ENCODE measurements at regions not wholly inside any gene's neighbourhood (a gene's known extent, or its start where the extent isn't known, plus 50 kb on each side); places are given as distances from the start of the nearest gene placed in this dataset.

DNA sequence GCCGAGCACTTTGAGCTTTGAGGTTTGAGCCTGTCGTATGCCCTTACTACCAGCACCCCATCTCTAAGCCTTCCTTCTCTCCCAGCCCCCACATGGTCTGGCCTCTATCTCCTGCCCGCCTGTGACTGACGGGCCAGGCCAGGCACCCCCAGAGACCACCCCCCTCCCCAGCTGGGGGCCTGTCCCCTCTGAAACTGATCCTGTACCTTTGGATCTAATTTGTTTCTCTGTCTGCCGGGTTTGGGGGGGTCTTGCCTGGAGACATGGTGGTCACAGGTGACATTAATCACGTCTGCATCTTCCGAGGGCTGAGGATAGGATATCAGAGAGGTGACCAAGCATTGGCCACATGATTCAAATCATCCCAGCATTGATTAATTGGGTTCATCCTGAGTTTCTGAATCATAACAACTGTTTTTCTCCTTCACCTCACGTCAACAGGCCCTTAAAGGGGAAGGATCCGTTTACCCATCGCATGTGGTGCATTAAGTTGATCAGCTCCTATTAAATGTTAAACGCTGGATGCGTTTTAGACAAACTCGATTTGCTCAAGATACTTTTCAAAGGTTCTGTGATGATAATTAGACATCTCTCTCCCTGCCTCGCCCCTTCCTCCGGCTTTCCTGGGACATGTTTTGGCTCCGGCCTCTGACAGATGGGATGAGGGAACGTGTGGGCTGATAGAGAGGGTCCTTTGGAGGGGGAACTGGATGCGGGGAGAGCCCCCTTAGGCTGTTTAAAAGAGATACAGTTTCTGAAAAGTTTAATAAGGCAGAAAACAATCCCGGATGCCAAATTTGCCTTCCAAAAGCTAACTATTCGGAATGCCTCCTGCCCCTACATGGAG lies 63.3 kb upstream of the TBX3 start:
- ATAC-seq (no peak), DNase-seq (no peak)
- H3K4me1 Mint-ChIP-seq: no peaks in the 10 kb centered on the region
- H3K36me3 Mint-ChIP-seq: no peaks in the 10 kb centered on the region
- no peaks in the 10 kb centered on the region for H3K9me3 Mint-ChIP-seq (ENCODE audit: low read depth)
- no peaks in the 10 kb centered on the region for H3K27me3 Mint-ChIP-seq
- H3K27ac Mint-ChIP-seq: no peak overlapping the region
- no peak overlapping the region for H3K4me3 Mint-ChIP-seq
- CTCF ChIA-PET: no interaction called here

DNA sequence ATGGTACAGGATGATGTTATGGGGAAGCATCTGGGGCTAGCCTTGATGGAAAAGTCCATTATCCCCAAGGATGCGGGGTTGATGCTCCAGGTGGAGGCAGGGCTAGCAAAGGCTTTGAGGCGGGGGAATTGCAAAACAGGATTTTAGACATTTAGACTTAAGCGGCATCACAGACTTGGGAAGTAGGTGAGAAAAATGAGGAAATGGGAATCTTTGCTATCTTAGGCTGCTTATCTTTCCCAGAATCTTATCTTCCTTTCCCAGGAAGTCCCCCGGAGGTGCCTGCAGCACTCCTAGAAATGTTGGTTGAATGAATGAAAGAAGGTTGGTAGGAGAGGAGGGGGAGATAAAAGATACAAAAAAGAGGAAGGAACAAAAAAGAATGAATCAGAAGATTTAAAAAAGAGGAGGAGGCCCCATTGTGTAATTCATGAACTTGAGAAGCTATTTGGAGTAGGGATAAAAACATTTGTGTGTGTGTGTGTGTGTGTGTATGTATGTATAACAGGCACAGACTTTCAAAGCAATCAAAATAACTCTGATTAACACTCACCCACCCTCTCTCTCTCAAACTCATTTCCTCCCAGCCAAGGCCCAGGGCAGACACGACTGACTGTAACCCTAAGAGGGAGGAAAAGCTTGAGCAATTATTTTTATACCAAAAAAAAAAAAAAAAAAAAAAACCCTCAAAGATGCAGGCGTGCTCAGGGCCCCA lies 62.5 kb upstream of the TBX3 start:
- DNase-seq (no peak), ATAC-seq (no peak)
- H3K27me3 Mint-ChIP-seq: no peaks in the 10 kb centered on the region
- no peaks in the 10 kb centered on the region for H3K36me3 Mint-ChIP-seq
- H3K4me1 Mint-ChIP-seq: no peaks in the 10 kb centered on the region
- H3K4me3 Mint-ChIP-seq: no peak overlapping the region
- no peaks in the 10 kb centered on the region for H3K9me3 Mint-ChIP-seq (ENCODE audit: low read depth)
- CTCF ChIA-PET: no interaction called here
- H3K27ac Mint-ChIP-seq: no peak overlapping the region

GRCh38 chr12:114744691-114745090 lies 60.7 kb upstream of the TBX3 start:
- H3K4me3 Mint-ChIP-seq: no peak overlapping the region
- no peak overlapping the region for H3K27ac Mint-ChIP-seq
- no peaks in the 10 kb centered on the region for H3K4me1 Mint-ChIP-seq
- CTCF ChIA-PET: no interaction called here
- H3K27me3 Mint-ChIP-seq: no peaks in the 10 kb centered on the region
- H3K36me3 Mint-ChIP-seq: no peaks in the 10 kb centered on the region
- no peak for DNase-seq
- no peak for ATAC-seq
- H3K9me3 Mint-ChIP-seq (ENCODE audit: low read depth): no peaks in the 10 kb centered on the region

DNA sequence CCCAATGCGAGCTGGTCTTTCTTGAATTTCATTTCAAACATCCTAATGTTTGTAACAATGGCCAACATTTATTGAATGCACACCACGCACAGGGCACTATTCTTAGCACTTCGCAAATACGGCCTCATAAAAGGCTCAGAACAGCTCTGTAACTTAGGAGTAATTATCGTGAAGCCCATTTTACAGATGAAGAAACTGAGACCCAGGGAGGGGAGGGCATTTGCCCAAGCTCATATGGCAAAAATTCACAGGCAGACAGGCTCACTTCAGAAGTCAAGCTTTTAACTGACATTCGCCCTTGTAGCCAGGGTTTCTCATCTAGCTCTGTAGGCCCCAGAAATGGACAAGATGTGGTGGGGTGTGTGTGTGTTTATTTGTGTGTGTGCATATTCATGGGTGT lies 60.3 kb upstream of the TBX3 start:
- ATAC-seq (no peak), DNase-seq (no peak)
- Mint-ChIP-seq H3K9me3 (ENCODE audit: low read depth) (no peaks in the 10 kb centered on the region), H3K4me3 (no peak overlapping the region), H3K27ac (no peak overlapping the region), H3K36me3 (no peaks in the 10 kb centered on the region), H3K27me3 (no peaks in the 10 kb centered on the region), H3K4me1 (no peaks in the 10 kb centered on the region)
- CTCF ChIA-PET: no interaction called here

- ATAC-seq (no peak), DNase-seq (no peak)
- Mint-ChIP-seq H3K36me3 (no peaks in the 10 kb centered on the region), H3K4me1 (no peaks in the 10 kb centered on the region), H3K4me3 (no peak overlapping the region), H3K27ac (no peak overlapping the region), H3K27me3 (no peaks in the 10 kb centered on the region), H3K9me3 (ENCODE audit: low read depth) (no peaks in the 10 kb centered on the region)
- CTCF ChIA-PET: no interaction called here
Observed at GRCh38 chr12:114743799-114744198, 59.8 kb upstream of the TBX3 start.

DNA sequence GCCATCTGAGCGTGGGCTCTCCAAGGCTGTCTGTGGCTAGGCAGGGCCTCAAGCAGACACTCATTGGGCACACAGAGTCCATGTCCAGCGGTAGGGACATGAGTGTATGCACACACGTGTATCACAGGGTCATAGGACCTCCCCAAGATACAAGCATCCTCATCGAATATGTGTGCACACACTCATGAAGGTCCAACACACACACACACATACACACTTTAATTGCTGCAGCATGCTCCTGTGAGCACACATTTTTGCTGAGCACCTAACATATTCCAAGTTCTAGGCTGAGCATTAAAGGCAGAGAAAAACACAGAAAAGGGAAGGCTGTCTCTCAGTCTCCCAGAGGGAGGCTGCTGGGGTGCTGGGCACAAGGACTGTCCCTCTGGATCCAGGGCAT lies 59.3 kb upstream of the TBX3 start:
- Mint-ChIP-seq H3K27me3 (no peaks in the 10 kb centered on the region), H3K36me3 (no peaks in the 10 kb centered on the region), H3K4me1 (no peaks in the 10 kb centered on the region), H3K4me3 (no peak overlapping the region), H3K27ac (no peak overlapping the region), H3K9me3 (ENCODE audit: low read depth) (no peaks in the 10 kb centered on the region)
- CTCF ChIA-PET: no interaction called here
- ATAC-seq (no peak), DNase-seq (no peak)

- Mint-ChIP-seq H3K27me3 (no peaks in the 10 kb centered on the region), H3K36me3 (no peaks in the 10 kb centered on the region), H3K27ac (no peak overlapping the region), H3K4me3 (no peak overlapping the region), H3K4me1 (no peaks in the 10 kb centered on the region), H3K9me3 (ENCODE audit: low read depth) (no peaks in the 10 kb centered on the region)
- CTCF ChIA-PET: no interaction called here
- ATAC-seq (no peak), DNase-seq (no peak)
Observed at GRCh38 chr12:114742363-114742762, 58.4 kb upstream of the TBX3 start.

- no peak overlapping the region for H3K27ac Mint-ChIP-seq
- H3K4me3 Mint-ChIP-seq: no peak overlapping the region
- CTCF ChIA-PET: no interaction called here
- no peaks in the 10 kb centered on the region for H3K4me1 Mint-ChIP-seq
- H3K27me3 Mint-ChIP-seq: no peaks in the 10 kb centered on the region
- no peaks in the 10 kb centered on the region for H3K36me3 Mint-ChIP-seq
- no peak for DNase-seq
- no peaks in the 10 kb centered on the region for H3K9me3 Mint-ChIP-seq (ENCODE audit: low read depth)
- ATAC-seq: no peak
Observed at GRCh38 chr12:114741940-114742339, 58.0 kb upstream of the TBX3 start.

DNA sequence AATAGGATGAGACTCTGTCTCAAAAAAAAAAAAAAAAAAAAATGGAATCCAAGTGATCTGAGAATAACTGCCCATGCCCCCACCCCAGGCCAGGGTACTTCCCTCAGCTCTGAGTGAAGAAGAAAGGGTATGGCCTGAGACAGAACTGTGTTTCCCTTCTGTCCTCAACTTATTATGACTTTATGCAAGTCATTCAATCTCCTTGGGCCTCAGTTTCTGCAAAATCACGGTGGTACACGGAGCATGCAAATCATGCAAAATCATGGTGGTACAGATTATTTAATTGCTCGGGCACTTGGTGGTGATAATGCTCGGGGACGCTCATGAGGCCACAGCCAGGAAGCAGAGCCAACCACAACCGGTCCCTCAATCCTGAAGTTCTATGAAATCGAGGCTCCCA lies 56.5 kb upstream of the TBX3 start:
- Mint-ChIP-seq H3K4me1 (no peaks in the 10 kb centered on the region), H3K9me3 (ENCODE audit: low read depth) (no peaks in the 10 kb centered on the region), H3K27me3 (peaks cover 12% of the 10 kb centered on the region), H3K36me3 (no peaks in the 10 kb centered on the region), H3K27ac (no peak overlapping the region), H3K4me3 (no peak overlapping the region)
- CTCF ChIA-PET: no interaction called here
- DNase-seq (no peak), ATAC-seq (no peak)

DNA sequence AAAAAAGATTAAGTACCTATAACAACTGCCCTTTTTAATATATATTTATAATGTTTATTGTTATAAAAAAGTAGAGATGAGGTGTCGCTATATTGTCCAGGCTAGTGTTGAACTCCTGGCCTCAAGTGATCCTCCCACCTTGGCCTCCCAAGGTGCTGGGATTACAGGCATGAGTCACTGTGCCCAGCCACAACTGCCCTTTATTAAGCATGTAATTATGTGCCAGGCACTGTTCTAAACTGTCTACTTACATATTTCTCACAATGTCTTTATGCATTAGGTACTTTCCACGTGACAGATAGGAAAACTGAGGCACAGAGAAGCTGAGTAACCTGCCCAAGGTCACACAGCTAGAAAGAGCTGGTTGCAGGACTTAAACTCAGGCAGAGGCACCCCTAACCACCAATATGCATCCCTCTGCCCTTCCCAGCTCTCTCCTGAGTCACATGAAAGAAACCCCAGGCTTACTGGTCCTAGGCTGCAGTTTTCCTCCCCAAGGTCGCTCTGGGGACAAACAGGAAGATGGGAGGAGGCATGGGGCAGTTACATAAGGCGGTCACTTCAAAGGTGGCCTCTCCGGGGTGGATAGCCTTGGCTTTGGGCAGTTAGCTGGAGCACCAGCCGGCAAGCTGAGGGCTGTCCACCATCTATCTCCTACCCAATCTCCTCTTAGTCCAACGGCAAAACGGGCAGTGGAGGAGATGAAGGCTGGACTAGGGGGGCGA lies 54.6 kb upstream of the TBX3 start:
- no peak overlapping the region for H3K27ac Mint-ChIP-seq
- no peak overlapping the region for H3K4me3 Mint-ChIP-seq
- peaks cover 27% of the 10 kb centered on the region for H3K27me3 Mint-ChIP-seq
- no peak for DNase-seq
- H3K36me3 Mint-ChIP-seq: no peaks in the 10 kb centered on the region
- CTCF ChIA-PET: no interaction called here
- no peaks in the 10 kb centered on the region for H3K9me3 Mint-ChIP-seq (ENCODE audit: low read depth)
- H3K4me1 Mint-ChIP-seq: no peaks in the 10 kb centered on the region
- ATAC-seq: no peak

- H3K27me3 Mint-ChIP-seq: peaks cover 27% of the 10 kb centered on the region
- no peak for ATAC-seq
- CTCF ChIA-PET: no interaction called here
- H3K4me1 Mint-ChIP-seq: no peaks in the 10 kb centered on the region
- DNase-seq: no peak
- H3K4me3 Mint-ChIP-seq: no peak overlapping the region
- H3K9me3 Mint-ChIP-seq (ENCODE audit: low read depth): no peaks in the 10 kb centered on the region
- H3K36me3 Mint-ChIP-seq: no peaks in the 10 kb centered on the region
- no peak overlapping the region for H3K27ac Mint-ChIP-seq
Observed at GRCh38 chr12:114735680-114736374, 51.9 kb upstream of the TBX3 start.

- ATAC-seq: no peak
- H3K9me3 Mint-ChIP-seq (ENCODE audit: low read depth): no peaks in the 10 kb centered on the region
- H3K4me3 Mint-ChIP-seq: no peak overlapping the region
- no peak overlapping the region for H3K27ac Mint-ChIP-seq
- CTCF ChIA-PET: no interaction called here
- no peaks in the 10 kb centered on the region for H3K36me3 Mint-ChIP-seq
- DNase-seq: no peak
- peaks cover 27% of the 10 kb centered on the region for H3K27me3 Mint-ChIP-seq
- no peaks in the 10 kb centered on the region for H3K4me1 Mint-ChIP-seq
Observed at GRCh38 chr12:114735011-114735410, 51.0 kb upstream of the TBX3 start.

DNA sequence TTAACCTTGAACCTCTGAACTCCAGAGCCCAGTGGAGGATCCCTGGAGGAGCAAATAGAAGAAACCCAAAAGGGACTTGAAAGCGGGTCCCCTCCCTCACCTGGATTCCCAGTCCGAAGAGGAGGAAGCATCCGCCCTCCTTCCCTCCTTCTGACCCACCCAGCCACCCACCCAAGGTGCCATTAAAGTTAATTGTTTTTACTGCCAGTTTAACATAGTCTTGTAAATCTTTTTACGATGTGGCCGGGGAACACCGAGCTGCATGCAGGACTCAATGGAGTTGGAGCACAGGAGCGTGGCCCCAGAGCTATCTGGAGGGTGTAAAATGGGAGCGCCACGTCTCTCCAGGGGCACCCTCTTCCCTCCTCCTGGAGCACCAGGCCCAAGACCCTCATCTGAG lies 49.9 kb upstream of the TBX3 start:
- ATAC-seq: no peak
- CTCF ChIA-PET: no interaction called here
- no peak overlapping the region for H3K27ac Mint-ChIP-seq
- H3K4me1 Mint-ChIP-seq: no peaks in the 10 kb centered on the region
- H3K36me3 Mint-ChIP-seq: no peaks in the 10 kb centered on the region
- H3K27me3 Mint-ChIP-seq: peaks cover 27% of the 10 kb centered on the region
- no peak for DNase-seq
- H3K4me3 Mint-ChIP-seq: no peak overlapping the region
- no peaks in the 10 kb centered on the region for H3K9me3 Mint-ChIP-seq (ENCODE audit: low read depth)

All from activated CD8-positive, alpha-beta memory T cell treated with anti-CD3 and anti-CD28 coated beads, Interleukin-2, amount 10 ng/mL, durations not matched to agents 7 days and 5 days (primary cell).